Skeletal muscle cell (primary cell): ENCODE measurements at regions not wholly inside any gene's neighbourhood (a gene's known extent, or its start where the extent isn't known, plus 50 kb on each side); places are given as distances from the start of the nearest gene placed in this dataset.

ENCODE experiments used
- DNase-seq: peaks from one replicate; pipeline ENCODE4 v3.0.0-alpha.2; 2010; ENCODE audit warnings: low read depth
- H3K4me3 ChIP-seq: 2 replicates; pipeline ENCODE4 v1.5.1; 2011; ENCODE audit warnings: low read depth, mild to moderate bottlenecking, control low read depth, low read length, moderate library complexity

GRCh38 chr4:24093446-24093845 lies 203.6 kb upstream of the PPARGC1A start:
- no peak overlapping the region for H3K4me3 ChIP-seq
- no peak for DNase-seq

GRCh38 chr4:24091639-24092233 lies 201.9 kb upstream of the PPARGC1A start:
- DNase-seq: peak; percentile 23
- H3K4me3 ChIP-seq: no peak overlapping the region

- DNase-seq: peak; percentile 25
- H3K4me3 ChIP-seq: peak overlapping the region; percentile 7
Measured at GRCh38 chr4:24089851-24090534, 200.1 kb upstream of the PPARGC1A start.

- DNase-seq: no peak
- no peak overlapping the region for H3K4me3 ChIP-seq
Measured at GRCh38 chr4:24080871-24081270, 191.0 kb upstream of the PPARGC1A start.

- H3K4me3 ChIP-seq: no peak overlapping the region
- no peak for DNase-seq
Measured at GRCh38 chr4:24078347-24078962, 188.6 kb upstream of the PPARGC1A start.

- no peak for DNase-seq
Measured at GRCh38 chr4:24076811-24077210, 187.0 kb upstream of the PPARGC1A start.

GRCh38 chr4:24073948-24074347 lies 184.1 kb upstream of the PPARGC1A start:
- H3K4me3 ChIP-seq: no peak overlapping the region
- no peak for DNase-seq

More at GRCh38 chr4:24076811-24077210, 187.0 kb upstream of the PPARGC1A start:
- H3K4me3 ChIP-seq: no peak overlapping the region

GRCh38 chr4:24071612-24072372 lies 181.9 kb upstream of the PPARGC1A start:
- no peak for DNase-seq
- H3K4me3 ChIP-seq: no peak overlapping the region

GRCh38 chr4:24070117-24070516 lies 180.3 kb upstream of the PPARGC1A start:
- no peak overlapping the region for H3K4me3 ChIP-seq
- peak; percentile 72 for DNase-seq

GRCh38 chr4:24067367-24068193 lies 177.7 kb upstream of the PPARGC1A start:
- H3K4me3 ChIP-seq: no peak overlapping the region
- DNase-seq: peak; percentile 82

GRCh38 chr4:24065974-24066373 lies 176.1 kb upstream of the PPARGC1A start:
- DNase-seq: no peak

GRCh38 chr4:24063731-24064130 lies 173.9 kb upstream of the PPARGC1A start:
- H3K4me3 ChIP-seq: no peak overlapping the region
- no peak for DNase-seq

More at GRCh38 chr4:24065974-24066373, 176.1 kb upstream of the PPARGC1A start:
- H3K4me3 ChIP-seq: no peak overlapping the region

GRCh38 chr4:24060932-24061331 lies 171.1 kb upstream of the PPARGC1A start:
- no peak for DNase-seq

GRCh38 chr4:24059839-24060238 lies 170.0 kb upstream of the PPARGC1A start:
- no peak overlapping the region for H3K4me3 ChIP-seq
- no peak for DNase-seq

More at GRCh38 chr4:24060932-24061331, 171.1 kb upstream of the PPARGC1A start:
- no peak overlapping the region for H3K4me3 ChIP-seq

- no peak overlapping the region for H3K4me3 ChIP-seq
- no peak for DNase-seq
Measured at GRCh38 chr4:24057915-24058559, 168.2 kb upstream of the PPARGC1A start.

GRCh38 chr4:24056289-24056688 lies 166.4 kb upstream of the PPARGC1A start:
- H3K4me3 ChIP-seq: no peak overlapping the region
- DNase-seq: no peak

- no peak for DNase-seq
- H3K4me3 ChIP-seq: no peak overlapping the region
Measured at GRCh38 chr4:24055623-24056022, 165.8 kb upstream of the PPARGC1A start.

- no peak for DNase-seq
- H3K4me3 ChIP-seq: no peak overlapping the region
Measured at GRCh38 chr4:24054910-24055309, 165.1 kb upstream of the PPARGC1A start.

GRCh38 chr4:24053934-24054333 lies 164.1 kb upstream of the PPARGC1A start:
- DNase-seq: no peak
- no peak overlapping the region for H3K4me3 ChIP-seq
